Smooth muscle cell (in vitro differentiated cells): ENCODE measurements at regions not wholly inside any gene's neighbourhood (a gene's known extent, or its start where the extent isn't known, plus 50 kb on each side); places are given as distances from the start of the nearest gene placed in this dataset.

Source experiments
- DNase-seq: peaks from one replicate; lab custom pipeline; 2025; ENCODE audit not compliant: unreplicated experiment; lab: John Stamatoyannopoulos, UW
- H2AFZ ChIP-seq: fragments of 200-600 bp; sonication (generic); 2 replicates; pipeline ENCODE4 v1.6.0; 2016; ENCODE audit warnings: antibody characterized with exemption, low read depth, mild to moderate bottlenecking
- H3F3A ChIP-seq: fragments of 200-600 bp; sonication (generic); 2 replicates; pipeline ENCODE4 v1.6.0; 2017; ENCODE audit warnings: antibody characterized with exemption, low read depth
- H3K27ac ChIP-seq: fragments of 200-600 bp; sonication (generic); 2 replicates; pipeline ENCODE4 v1.5.1; 2016; ENCODE audit warnings: low read depth, mild to moderate bottlenecking
- H3K27me3 ChIP-seq: fragments of 200-600 bp; sonication (generic); 2 replicates; pipeline ENCODE4 v1.6.1; 2016; ENCODE audit warnings: low read depth, mild to moderate bottlenecking
- H3K36me3 ChIP-seq: fragments of 200-600 bp; sonication (generic); 2 replicates; pipeline ENCODE4 v1.5.1; 2016; ENCODE audit warnings: low read depth
- H3K4me1 ChIP-seq: fragments of 200-600 bp; sonication (generic); 2 replicates; pipeline ENCODE4 v1.5.1; 2016; ENCODE audit warnings: low read depth
- H3K4me2 ChIP-seq: fragments of 200-600 bp; sonication (generic); 2 replicates; pipeline ENCODE4 v1.6.0; 2016; ENCODE audit warnings: mild to moderate bottlenecking
- H3K4me3 ChIP-seq: fragments of 200-600 bp; sonication (generic); 2 replicates; pipeline ENCODE4 v1.5.1; 2016; ENCODE audit warnings: mild to moderate bottlenecking
- H3K79me2 ChIP-seq: fragments of 200-600 bp; sonication (generic); 2 replicates; pipeline ENCODE4 v1.6.0; 2016; ENCODE audit warnings: low read depth, mild to moderate bottlenecking
- H3K9ac ChIP-seq: fragments of 200-600 bp; sonication (generic); 2 replicates; pipeline ENCODE4 v1.6.0; 2016; ENCODE audit warnings: low read depth
- H3K9me3 ChIP-seq: fragments of 200-600 bp; sonication (generic); replicated peaks from 2 replicates; pipeline ENCODE4 v1.5.1; 2016; ENCODE audit warnings: low read depth
- H4K20me1 ChIP-seq: fragments of 200-600 bp; sonication (generic); 2 replicates; pipeline ENCODE4 v1.6.0; 2016; ENCODE audit warnings: low read depth
- CTCF ChIP-seq: fragments of 200-600 bp; sonication (generic); IDR thresholded peaks from 2 replicates; pipeline ENCODE4 v1.5.1; 2017; ENCODE audit warnings: borderline replicate concordance, mild to moderate bottlenecking, antibody characterized with exemption; ENCODE audit not compliant: insufficient read depth, poor library complexity, severe bottlenecking
- WGBS: methylation state at CpG from one replicate; pipeline ENCODE4 v1.1.7; 2016; ENCODE audit warnings: low lambda C conversion rate; 5-methylcytosine and 5-hydroxymethylcytosine counted together

- no peaks in the 10 kb centered on the region for H3K9me3 ChIP-seq
- H3K4me3 ChIP-seq: no peak overlapping the region
- no peak for TF ChIP-seq CTCF
- no peaks in the 10 kb centered on the region for H3K27me3 ChIP-seq
- no peaks in the 10 kb centered on the region for H4K20me1 ChIP-seq
- no peak overlapping the region for H3K27ac ChIP-seq
- no peaks in the 10 kb centered on the region for H3K36me3 ChIP-seq
- H2AFZ ChIP-seq: no peak overlapping the region
- no peak overlapping the region for H3K9ac ChIP-seq
- no peaks in the 10 kb centered on the region for H3K4me1 ChIP-seq
- no peak for DNase-seq
- no peaks in the 10 kb centered on the region for H3F3A ChIP-seq
- no peak overlapping the region for H3K4me2 ChIP-seq
- H3K79me2 ChIP-seq: no peaks in the 10 kb centered on the region
Observed at GRCh38 chr6:85195243-85195642, 254.6 kb upstream of the NT5E start.

- Histone ChIP-seq H3K4me2 (no peak overlapping the region), H3K9ac (no peak overlapping the region), H3K4me1 (no peaks in the 10 kb centered on the region), H3K4me3 (no peak overlapping the region), H3F3A (no peaks in the 10 kb centered on the region), H3K27ac (no peak overlapping the region), H3K36me3 (no peaks in the 10 kb centered on the region), H4K20me1 (no peaks in the 10 kb centered on the region), H3K27me3 (no peaks in the 10 kb centered on the region), H3K9me3 (no peaks in the 10 kb centered on the region), H2AFZ (no peak overlapping the region), H3K79me2 (no peaks in the 10 kb centered on the region)
- TF ChIP-seq CTCF: no peak
- WGBS: 72% methylated on average over 3 of the region's 3 CpGs
- DNase-seq: no peak
Observed at GRCh38 chr6:85193339-85193738, 256.5 kb upstream of the NT5E start.

DNA sequence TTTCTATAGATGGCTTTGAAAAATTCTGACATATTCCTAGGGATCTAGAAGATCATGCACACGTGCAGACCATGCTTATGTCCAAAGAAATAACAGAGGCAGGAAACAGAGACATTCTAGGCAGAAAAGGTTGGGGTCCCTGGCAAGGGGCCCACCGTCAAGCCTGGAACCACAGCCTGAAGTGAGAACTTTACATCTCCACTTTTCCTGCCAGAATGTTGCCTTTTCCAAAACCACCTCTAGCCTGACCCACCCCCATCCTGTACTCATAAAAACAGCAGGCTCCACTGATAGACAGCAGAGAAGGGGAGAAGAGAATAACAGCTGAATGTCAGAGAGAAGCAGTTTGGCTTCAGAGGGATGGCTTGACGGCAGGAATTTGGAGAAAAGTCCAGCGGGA is 257.3 kb upstream of the NT5E start:
- TF ChIP-seq CTCF: no peak
- H3K9me3 ChIP-seq: no peaks in the 10 kb centered on the region
- no peaks in the 10 kb centered on the region for H3K79me2 ChIP-seq
- H3K27ac ChIP-seq: no peak overlapping the region
- H4K20me1 ChIP-seq: no peaks in the 10 kb centered on the region
- H2AFZ ChIP-seq: no peak overlapping the region
- H3K36me3 ChIP-seq: no peaks in the 10 kb centered on the region
- WGBS: 86% methylated on average over 4 of the region's 4 CpGs
- no peaks in the 10 kb centered on the region for H3F3A ChIP-seq
- H3K27me3 ChIP-seq: no peaks in the 10 kb centered on the region
- no peaks in the 10 kb centered on the region for H3K4me1 ChIP-seq
- H3K4me3 ChIP-seq: no peak overlapping the region
- DNase-seq: no peak
- no peak overlapping the region for H3K4me2 ChIP-seq
- no peak overlapping the region for H3K9ac ChIP-seq

DNA sequence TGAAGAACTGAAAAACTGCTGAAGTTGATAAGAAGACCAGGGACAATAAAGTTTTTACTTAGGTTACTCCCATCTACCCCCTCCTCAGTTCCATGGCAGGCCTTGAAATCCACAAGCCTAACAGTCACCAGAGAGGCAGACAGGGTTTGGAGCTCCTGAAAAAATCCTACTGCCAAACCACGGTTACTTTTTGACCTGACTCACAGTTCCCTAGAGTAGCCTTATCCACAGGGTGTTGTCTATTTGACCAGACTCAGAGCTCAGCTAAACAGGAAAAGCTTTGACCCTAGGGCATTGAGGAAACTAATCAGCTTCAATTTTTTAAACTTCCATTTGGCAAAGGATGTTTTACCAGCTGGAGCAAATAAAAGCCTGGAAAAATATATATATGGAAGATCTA is 257.7 kb upstream of the NT5E start:
- 72% methylated on average over 1 of the region's 1 CpG for WGBS
- TF ChIP-seq CTCF: no peak
- Histone ChIP-seq H3K9me3 (no peaks in the 10 kb centered on the region), H3K79me2 (no peaks in the 10 kb centered on the region), H3K27ac (no peak overlapping the region), H3K4me2 (no peak overlapping the region), H3K36me3 (no peaks in the 10 kb centered on the region), H3K4me1 (no peaks in the 10 kb centered on the region), H2AFZ (no peak overlapping the region), H4K20me1 (no peaks in the 10 kb centered on the region), H3K9ac (no peak overlapping the region), H3K27me3 (no peaks in the 10 kb centered on the region), H3F3A (no peaks in the 10 kb centered on the region), H3K4me3 (no peak overlapping the region)
- DNase-seq: no peak
